Esophagus squamous epithelium (tissue), 4 donors: ENCODE measurements at regions not wholly inside any gene's neighbourhood (a gene's known extent, or its start where the extent isn't known, plus 50 kb on each side); places are given as distances from the start of the nearest gene placed in this dataset.

ENCODE experiments used
- POLR2A ChIP-seq, 4 donors: fragments of 450-650 bp; IDR thresholded peaks; one replicate each; pipeline ENCODE4 v1.6.1; 2017; ENCODE audit warnings: antibody characterized with exemption in 4 of 4, mild to moderate bottlenecking in 4 of 4, moderate library complexity in 3 of 4
- TF ChIP-seq, protein P1 (sequence below), 6 experiments: fragments of 450-650 bp in 4 of 6; fragments of 200-600 bp in 2 of 6; sonication (generic) in 2 of 6; IDR thresholded peaks; one replicate each; pipeline ENCODE4 v1.5.1; 2016 to 2019; ENCODE audit warnings: antibody characterized with exemption in 6 of 6, mild to moderate bottlenecking in 4 of 6, moderate library complexity in 4 of 6

DNA sequence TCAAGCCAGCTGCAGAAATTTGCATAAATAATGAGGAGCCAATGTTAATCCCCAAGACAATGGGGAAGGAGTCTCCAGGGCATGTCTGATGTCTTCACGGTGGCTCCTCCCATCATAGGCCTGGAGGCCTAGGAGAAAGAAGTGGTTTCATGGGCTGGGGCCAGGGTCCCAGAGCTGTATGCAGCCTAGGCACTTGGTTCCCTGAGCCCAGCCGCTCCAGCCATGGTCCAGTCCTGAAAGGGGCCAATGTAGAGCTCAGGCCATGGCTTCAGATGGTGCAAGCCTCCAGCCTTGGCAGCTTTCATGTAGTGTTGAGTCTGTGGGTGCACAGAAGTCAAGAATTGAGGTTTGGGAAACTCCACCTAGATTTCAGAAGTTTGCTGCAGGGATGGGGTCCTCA lies 628.2 kb upstream of the GRIA3 start:
- TF ChIP-seq, protein P1, sequence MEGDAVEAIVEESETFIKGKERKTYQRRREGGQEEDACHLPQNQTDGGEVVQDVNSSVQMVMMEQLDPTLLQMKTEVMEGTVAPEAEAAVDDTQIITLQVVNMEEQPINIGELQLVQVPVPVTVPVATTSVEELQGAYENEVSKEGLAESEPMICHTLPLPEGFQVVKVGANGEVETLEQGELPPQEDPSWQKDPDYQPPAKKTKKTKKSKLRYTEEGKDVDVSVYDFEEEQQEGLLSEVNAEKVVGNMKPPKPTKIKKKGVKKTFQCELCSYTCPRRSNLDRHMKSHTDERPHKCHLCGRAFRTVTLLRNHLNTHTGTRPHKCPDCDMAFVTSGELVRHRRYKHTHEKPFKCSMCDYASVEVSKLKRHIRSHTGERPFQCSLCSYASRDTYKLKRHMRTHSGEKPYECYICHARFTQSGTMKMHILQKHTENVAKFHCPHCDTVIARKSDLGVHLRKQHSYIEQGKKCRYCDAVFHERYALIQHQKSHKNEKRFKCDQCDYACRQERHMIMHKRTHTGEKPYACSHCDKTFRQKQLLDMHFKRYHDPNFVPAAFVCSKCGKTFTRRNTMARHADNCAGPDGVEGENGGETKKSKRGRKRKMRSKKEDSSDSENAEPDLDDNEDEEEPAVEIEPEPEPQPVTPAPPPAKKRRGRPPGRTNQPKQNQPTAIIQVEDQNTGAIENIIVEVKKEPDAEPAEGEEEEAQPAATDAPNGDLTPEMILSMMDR (IDR thresholded peaks at IDR 0.05): no peak
- no peak for TF ChIP-seq POLR2A (IDR thresholded peaks at IDR 0.05)
